Common myeloid progenitor, CD34-positive (primary cell): ENCODE measurements at regions not wholly inside any gene's neighbourhood (a gene's known extent, or its start where the extent isn't known, plus 50 kb on each side); places are given as distances from the start of the nearest gene placed in this dataset.

Source experiments
- CTCF ChIA-PET: fragments of 350-600 bp; sonication (Branson Sonifier 250); formaldehyde crosslinking; loops from one replicate; lab custom pipeline; 2021; ENCODE audit warnings: antibody characterized with exemption; lab: Charles Lee
- POLR2A ChIA-PET: fragments of 350-600 bp; sonication (Branson Sonifier 250); formaldehyde crosslinking; loops from one replicate; lab custom pipeline; 2021; ENCODE audit warnings: antibody characterized with exemption; lab: Charles Lee
- DNase-seq, 3 donors: peaks; one replicate each; pipeline versions ENCODE4 v3.0.0 to v3.0.0-alpha.2; 2013
- H3K27ac ChIP-seq, 2 experiments: 1 replicate in 1 of 2; 2 replicates in 1 of 2; pipeline ENCODE4 v1.7.0; 2013; ENCODE audit warnings: inconsistent platforms in 2 of 2, low read length in 2 of 2, mild to moderate bottlenecking in 2 of 2, low read depth in 1 of 2, moderate library complexity in 1 of 2; ENCODE audit not compliant: severe bottlenecking in 2 of 2, insufficient read depth in 1 of 2, poor library complexity in 1 of 2
- H3K27me3 ChIP-seq, 5 experiments: replicated peaks in 2 of 5; 1 replicate in 3 of 5; 2 replicates in 2 of 5; pipeline versions ENCODE4 v1.6.1 to v1.7.0; 2013; ENCODE audit warnings: low read length in 4 of 5, mild to moderate bottlenecking in 2 of 5, moderate library complexity in 2 of 5, inconsistent platforms in 1 of 5; ENCODE audit not compliant: insufficient read depth in 5 of 5, control insufficient read depth in 4 of 5
- H3K36me3 ChIP-seq, 4 experiments: 1 replicate in 2 of 4; 2 replicates in 2 of 4; pipeline versions ENCODE4 v1.6.1 to v1.7.0; 2013; ENCODE audit warnings: low read length in 3 of 4, control low read depth in 1 of 4, mild to moderate bottlenecking in 1 of 4; ENCODE audit not compliant: control insufficient read depth in 4 of 4, insufficient read depth in 4 of 4
- H3K4me1 ChIP-seq, 4 experiments: 1 replicate in 3 of 4; 2 replicates in 1 of 4; pipeline versions ENCODE4 v1.6.1 to v1.7.1; 2013; ENCODE audit warnings: low read length in 3 of 4, mild to moderate bottlenecking in 3 of 4, control low read depth in 1 of 4, inconsistent platforms in 1 of 4, moderate library complexity in 1 of 4; ENCODE audit not compliant: control insufficient read depth in 4 of 4, insufficient read depth in 4 of 4; ENCODE audit errors: control extremely low read depth in 1 of 4
- H3K4me3 ChIP-seq, 7 experiments: 1 replicate in 4 of 7; 2 replicates in 3 of 7; pipeline versions ENCODE4 v1.5.1 to v1.7.0; 2013; ENCODE audit warnings: mild to moderate bottlenecking in 7 of 7, low read length in 6 of 7, moderate library complexity in 6 of 7, inconsistent platforms in 2 of 7, low read depth in 2 of 7, control low read depth in 1 of 7; ENCODE audit not compliant: insufficient read depth in 4 of 7, control insufficient read depth in 1 of 7; ENCODE audit errors: extremely low read depth in 1 of 7
- H3K9me3 ChIP-seq, 5 experiments: 1 replicate in 4 of 5; 2 replicates in 1 of 5; pipeline versions ENCODE4 v1.6.1 to v1.7.1; 2013; ENCODE audit warnings: low read length in 4 of 5, mild to moderate bottlenecking in 2 of 5, inconsistent platforms in 1 of 5, low read depth in 1 of 5, moderate library complexity in 1 of 5; ENCODE audit not compliant: control insufficient read depth in 4 of 5, insufficient read depth in 2 of 5; ENCODE audit errors: control extremely low read depth in 1 of 5
- WGBS: methylation state at CpG from one replicate; pipeline ENCODE4 v1.1.5; 2013; ENCODE audit not compliant: insufficient coverage; 5-methylcytosine and 5-hydroxymethylcytosine counted together

GRCh38 chr13:40121722-40122121 is 466.3 kb downstream of the COG6 start:
- ChIA-PET POLR2A (no interaction called here), CTCF (no interaction called here)
- Histone ChIP-seq H3K36me3 (no peaks in the 10 kb centered on the region), H3K9me3 (no peaks in the 10 kb centered on the region), H3K4me1 (no peaks in the 10 kb centered on the region), H3K27ac (no peak overlapping the region), H3K4me3 (no peak overlapping the region), H3K27me3 (no peaks in the 10 kb centered on the region)
- 100% methylated on average over 1 of the region's 2 CpGs for WGBS
- no peak for DNase-seq

DNA sequence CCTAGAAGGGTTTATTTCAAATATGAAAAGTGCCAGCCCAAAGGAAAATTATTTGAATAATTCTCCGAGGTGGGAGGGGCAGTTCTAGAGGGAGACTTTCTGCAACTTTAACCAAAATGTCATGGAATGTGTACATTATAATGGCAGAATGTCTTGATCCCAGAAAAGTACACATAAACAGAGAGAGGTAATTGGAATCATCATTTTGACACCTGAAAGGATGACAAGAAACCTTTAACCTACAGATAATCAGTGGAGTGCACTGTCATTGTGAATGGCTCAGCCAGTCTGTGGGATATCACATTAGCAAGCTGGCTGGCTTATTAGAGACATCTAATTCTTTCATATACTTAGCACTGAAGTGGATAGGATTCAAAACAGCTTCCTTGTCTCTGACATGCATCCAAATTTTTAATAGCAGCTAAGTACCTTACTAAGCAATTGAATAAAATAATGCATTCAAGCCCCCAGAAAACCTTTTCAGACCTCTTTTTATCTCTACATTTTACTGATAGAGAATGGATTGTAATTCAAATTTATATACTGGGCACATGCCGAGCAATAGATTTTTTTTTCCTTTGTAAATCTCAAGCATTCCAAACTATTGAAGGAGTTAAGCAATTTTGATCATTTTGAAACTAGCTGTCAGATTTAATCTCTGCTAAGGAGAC is 468.6 kb downstream of the COG6 start:
- POLR2A ChIA-PET = no interaction called here
- no peaks in the 10 kb centered on the region for H3K4me1 ChIP-seq
- H3K27ac ChIP-seq = no peak overlapping the region
- no peak overlapping the region for H3K4me3 ChIP-seq
- DNase-seq = no peak
- CTCF ChIA-PET = interaction anchor here (0.8 kb wide), 1 partner anchor 81 kb away, joined by 3 read pairs; no protein-coding TSS in a partner anchor
- H3K27me3 ChIP-seq = no peaks in the 10 kb centered on the region
- no peaks in the 10 kb centered on the region for H3K9me3 ChIP-seq
- H3K36me3 ChIP-seq = no peaks in the 10 kb centered on the region
- WGBS = 100% methylated on average over 1 of the region's 2 CpGs

DNA sequence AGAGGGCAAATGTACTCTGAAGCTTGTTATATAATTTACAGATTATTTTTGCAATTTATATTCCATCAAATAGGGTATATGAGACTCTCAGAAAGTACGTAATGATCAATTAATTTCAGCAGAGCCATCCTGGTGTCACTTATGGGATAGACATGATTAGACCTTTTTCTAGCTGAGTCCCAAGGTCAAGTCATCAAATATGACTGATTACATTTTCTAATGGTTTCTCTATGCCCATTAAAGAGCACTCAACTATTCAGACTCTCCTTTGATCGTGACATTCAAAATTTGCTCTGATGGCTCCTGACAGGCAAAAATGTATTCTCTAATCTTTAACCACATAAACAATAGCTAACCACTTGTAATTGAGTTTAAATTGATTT is 469.2 kb downstream of the COG6 start:
- no peaks in the 10 kb centered on the region for H3K4me1 ChIP-seq
- H3K4me3 ChIP-seq = no peak overlapping the region
- no peaks in the 10 kb centered on the region for H3K27me3 ChIP-seq
- no peak for DNase-seq
- ChIA-PET CTCF (interaction anchor here (0.8 kb wide), 1 partner anchor 82 kb away, joined by 3 read pairs; no protein-coding TSS in a partner anchor), POLR2A (no interaction called here)
- H3K36me3 ChIP-seq = no peaks in the 10 kb centered on the region
- WGBS = 100% methylated on average over 1 of the region's 2 CpGs
- H3K27ac ChIP-seq = no peak overlapping the region
- H3K9me3 ChIP-seq = no peaks in the 10 kb centered on the region

DNA sequence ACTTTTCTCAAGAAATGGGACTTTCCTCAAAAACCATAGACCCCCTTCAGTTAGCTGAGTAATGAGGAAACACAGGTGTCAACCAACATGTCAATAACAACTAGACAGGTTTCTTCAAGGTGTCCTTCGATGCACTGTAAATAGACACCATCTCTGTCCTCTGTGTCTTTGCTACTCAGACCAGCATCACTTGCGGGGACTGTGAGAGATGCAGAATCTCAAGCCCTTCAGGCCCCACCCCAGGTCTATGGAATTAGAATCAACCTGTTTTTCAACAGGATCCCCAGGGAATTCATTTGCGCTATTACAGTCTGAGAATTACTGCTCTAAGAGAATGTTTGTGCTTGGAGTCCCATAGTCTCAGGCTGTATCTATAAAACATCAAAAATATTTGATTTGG is 469.9 kb downstream of the COG6 start:
- no peak for DNase-seq
- no peaks in the 10 kb centered on the region for H3K27me3 ChIP-seq
- H3K9me3 ChIP-seq = no peaks in the 10 kb centered on the region
- ChIA-PET POLR2A (no interaction called here), CTCF (no interaction called here)
- WGBS = 100% methylated on average over 2 of the region's 3 CpGs
- no peak overlapping the region for H3K27ac ChIP-seq
- H3K4me1 ChIP-seq = no peaks in the 10 kb centered on the region
- H3K36me3 ChIP-seq = no peaks in the 10 kb centered on the region
- no peak overlapping the region for H3K4me3 ChIP-seq

DNA sequence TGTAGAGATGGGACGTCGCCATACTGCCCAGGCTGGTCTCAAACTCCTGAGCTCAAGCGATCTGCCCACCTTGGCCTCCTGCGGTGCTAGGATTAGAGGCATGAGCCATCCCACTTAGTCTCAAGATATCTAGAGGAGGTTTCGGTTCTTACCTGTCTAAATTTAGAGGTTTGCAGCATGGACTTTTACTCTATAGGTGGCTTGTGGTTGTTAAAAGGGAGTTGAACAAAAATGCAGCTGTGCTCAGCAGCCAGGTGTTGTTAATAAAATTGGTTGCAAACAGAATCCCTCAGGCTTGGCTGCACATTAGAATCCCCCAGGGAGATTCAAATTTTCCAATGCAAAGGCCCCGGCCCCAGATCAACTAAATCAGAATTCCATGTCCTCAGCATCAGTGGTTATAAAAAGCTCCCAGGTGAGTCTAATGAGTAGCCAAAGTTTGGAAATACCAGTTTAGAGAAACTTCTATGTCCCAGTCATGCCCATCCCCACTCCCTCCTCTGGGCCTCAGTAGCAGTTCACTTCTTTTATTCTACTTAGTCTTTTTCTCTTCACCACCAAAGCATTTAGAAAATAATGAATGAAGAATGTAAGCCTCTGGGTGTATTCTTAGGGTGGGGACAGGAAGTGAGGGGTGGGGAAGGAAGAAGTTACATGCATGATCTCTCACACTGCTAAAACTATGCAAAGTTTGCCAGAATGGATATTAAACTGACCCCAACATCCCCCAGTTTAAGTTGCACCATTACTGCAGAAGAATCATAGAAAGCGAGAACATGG is 471.0 kb downstream of the COG6 start:
- 96% methylated on average over 5 of the region's 7 CpGs for WGBS
- Histone ChIP-seq H3K27ac (no peak overlapping the region), H3K27me3 (no peaks in the 10 kb centered on the region), H3K36me3 (no peaks in the 10 kb centered on the region), H3K9me3 (peaks cover 0 to 2% (median 0%) of the 10 kb centered on the region in 5 experiments), H3K4me3 (no peak overlapping the region), H3K4me1 (no peaks in the 10 kb centered on the region)
- CTCF ChIA-PET = no interaction called here
- POLR2A ChIA-PET = no interaction called here
- no peak for DNase-seq

DNA sequence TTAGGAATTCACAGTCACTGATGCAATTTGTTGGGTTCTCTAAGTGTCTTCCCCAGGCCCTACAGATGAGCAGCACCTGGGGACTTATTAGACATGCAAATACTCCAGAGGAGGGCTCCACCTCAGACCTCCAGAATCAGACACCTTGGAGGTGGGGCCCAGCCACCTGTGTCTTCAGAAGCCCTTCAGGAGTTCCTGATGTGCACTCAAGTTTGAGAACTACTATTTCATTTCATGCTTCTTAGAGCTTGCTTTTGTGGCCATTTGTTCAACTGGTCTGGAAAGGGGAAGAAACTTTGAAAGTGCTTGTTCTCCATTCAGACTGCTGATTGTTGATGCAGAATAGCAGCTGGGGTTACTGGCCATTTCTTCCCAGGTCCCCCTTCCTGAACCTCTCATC is 472.0 kb downstream of the COG6 start:
- ChIA-PET CTCF (no interaction called here), POLR2A (no interaction called here)
- H3K27me3 ChIP-seq = no peaks in the 10 kb centered on the region
- no peak overlapping the region for H3K27ac ChIP-seq
- no peaks in the 10 kb centered on the region for H3K36me3 ChIP-seq
- no peak overlapping the region for H3K4me3 ChIP-seq
- no peaks in the 10 kb centered on the region for H3K4me1 ChIP-seq
- H3K9me3 ChIP-seq = peaks cover 0 to 2% (median 0%) of the 10 kb centered on the region in 5 experiments
- peak in 2 of 3 donors; percentile 23 to 26 for DNase-seq

DNA sequence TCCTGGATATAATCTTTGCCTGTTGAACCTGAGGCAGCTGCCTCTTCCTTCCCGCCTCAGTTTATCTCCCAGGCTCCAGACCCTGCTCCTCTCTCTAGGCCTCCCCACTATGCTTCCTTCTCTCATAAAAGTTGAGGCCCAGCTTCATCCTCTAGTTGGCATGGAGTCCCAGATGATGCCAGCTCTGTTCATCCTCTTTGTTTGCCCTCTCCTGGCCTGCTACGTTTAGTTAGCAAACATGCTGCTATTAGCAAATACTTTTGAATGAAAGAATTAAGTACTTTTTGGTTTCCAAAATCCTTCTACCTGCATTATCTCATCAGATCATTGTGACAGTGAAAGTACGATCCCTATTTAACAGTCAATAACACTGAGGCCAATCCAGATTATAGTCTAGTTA is 472.5 kb downstream of the COG6 start:
- no peak for DNase-seq
- H3K27me3 ChIP-seq = no peaks in the 10 kb centered on the region
- POLR2A ChIA-PET = no interaction called here
- no peak overlapping the region for H3K4me3 ChIP-seq
- H3K36me3 ChIP-seq = no peaks in the 10 kb centered on the region
- peaks cover 0 to 2% (median 0%) of the 10 kb centered on the region in 5 experiments for H3K9me3 ChIP-seq
- H3K4me1 ChIP-seq = no peaks in the 10 kb centered on the region
- no peak overlapping the region for H3K27ac ChIP-seq
- CTCF ChIA-PET = no interaction called here
- WGBS = 93% methylated on average over 2 of the region's 3 CpGs
